ENCODE measurements at regions not wholly inside any gene's neighbourhood (a gene's known extent, or its start where the extent isn't known, plus 50 kb on each side); places are given as distances from the start of the nearest gene placed in this dataset.

- peaks cover 4% of the 10 kb centered on the region for H3K36me3 Mint-ChIP-seq (ENCODE audit: unreplicated experiment)
- DNase-seq, result no peak
- H3K27me3 Mint-ChIP-seq (ENCODE audit: unreplicated experiment), result no peaks in the 10 kb centered on the region
- H3K9me3 Mint-ChIP-seq (ENCODE audit: unreplicated experiment), result no peaks in the 10 kb centered on the region
- no peak for TF ChIP-seq CTCF (IDR thresholded peaks at IDR 0.05; ENCODE audit: partially characterized antibody, unreplicated experiment)
- no peaks in the 10 kb centered on the region for H3K4me1 Mint-ChIP-seq (ENCODE audit: low read depth, unreplicated experiment)
- H3K27ac Mint-ChIP-seq (ENCODE audit: unreplicated experiment), result no peak overlapping the region
- H3K4me3 Mint-ChIP-seq (ENCODE audit: unreplicated experiment), result no peak overlapping the region
Measured at GRCh38 chr2:48838029-48838428, 82.5 kb upstream of the LHCGR start.

- no peak overlapping the region for H3K27ac Mint-ChIP-seq (ENCODE audit: unreplicated experiment)
- TF ChIP-seq CTCF (IDR thresholded peaks at IDR 0.05; ENCODE audit: partially characterized antibody, unreplicated experiment), result no peak
- H3K4me3 Mint-ChIP-seq (ENCODE audit: unreplicated experiment), result no peak overlapping the region
- H3K27me3 Mint-ChIP-seq (ENCODE audit: unreplicated experiment), result no peaks in the 10 kb centered on the region
- no peaks in the 10 kb centered on the region for H3K36me3 Mint-ChIP-seq (ENCODE audit: unreplicated experiment)
- DNase-seq, result no peak
- H3K9me3 Mint-ChIP-seq (ENCODE audit: unreplicated experiment), result no peaks in the 10 kb centered on the region
- H3K4me1 Mint-ChIP-seq (ENCODE audit: low read depth, unreplicated experiment), result no peaks in the 10 kb centered on the region
Measured at GRCh38 chr2:48829569-48829968, 74.0 kb upstream of the LHCGR start.

GRCh38 chr2:48829036-48829435, 73.5 kb upstream of the LHCGR start:
- DNase-seq, result no peak
- Mint-ChIP-seq H3K36me3 (ENCODE audit: unreplicated experiment) (no peaks in the 10 kb centered on the region), H3K27me3 (ENCODE audit: unreplicated experiment) (no peaks in the 10 kb centered on the region), H3K4me3 (ENCODE audit: unreplicated experiment) (no peak overlapping the region), H3K27ac (ENCODE audit: unreplicated experiment) (no peak overlapping the region), H3K9me3 (ENCODE audit: unreplicated experiment) (no peaks in the 10 kb centered on the region), H3K4me1 (ENCODE audit: low read depth, unreplicated experiment) (no peaks in the 10 kb centered on the region)
- TF ChIP-seq CTCF (IDR thresholded peaks at IDR 0.05; ENCODE audit: partially characterized antibody, unreplicated experiment), result no peak

GRCh38 chr2:48826986-48827385, 71.5 kb upstream of the LHCGR start:
- no peak for DNase-seq
- H3K27ac Mint-ChIP-seq (ENCODE audit: unreplicated experiment), result no peak overlapping the region

GRCh38 chr2:48824116-48824515, 68.6 kb upstream of the LHCGR start:
- Mint-ChIP-seq H3K9me3 (ENCODE audit: unreplicated experiment) (no peaks in the 10 kb centered on the region), H3K4me1 (ENCODE audit: low read depth, unreplicated experiment) (no peaks in the 10 kb centered on the region), H3K36me3 (ENCODE audit: unreplicated experiment) (no peaks in the 10 kb centered on the region), H3K27me3 (ENCODE audit: unreplicated experiment) (no peaks in the 10 kb centered on the region), H3K4me3 (ENCODE audit: unreplicated experiment) (no peak overlapping the region), H3K27ac (ENCODE audit: unreplicated experiment) (no peak overlapping the region)
- no peak for DNase-seq
- no peak for TF ChIP-seq CTCF (IDR thresholded peaks at IDR 0.05; ENCODE audit: partially characterized antibody, unreplicated experiment)

More at GRCh38 chr2:48826986-48827385, 71.5 kb upstream of the LHCGR start:
- no peak for TF ChIP-seq CTCF (IDR thresholded peaks at IDR 0.05; ENCODE audit: partially characterized antibody, unreplicated experiment)
- Mint-ChIP-seq H3K4me1 (ENCODE audit: low read depth, unreplicated experiment) (no peaks in the 10 kb centered on the region), H3K36me3 (ENCODE audit: unreplicated experiment) (no peaks in the 10 kb centered on the region), H3K4me3 (ENCODE audit: unreplicated experiment) (no peak overlapping the region), H3K9me3 (ENCODE audit: unreplicated experiment) (no peaks in the 10 kb centered on the region), H3K27me3 (ENCODE audit: unreplicated experiment) (no peaks in the 10 kb centered on the region)

Data from glutamatergic neuron (in vitro differentiated cells).